Fibroblast of skin of right biceps (primary cell): ENCODE measurements at regions not wholly inside any gene's neighbourhood (a gene's known extent, or its start where the extent isn't known, plus 50 kb on each side); places are given as distances from the start of the nearest gene placed in this dataset.
A peak's percentile ranks its signal among the peaks of the same experiment; 100 is the strongest.
"Not testable (repeated sequence)": the region's sequence is repeated elsewhere in the genome, so short reads cannot be mapped to it uniquely, and the experiment has no call there.

Source experiments
- DNase-seq: peaks from one replicate; pipeline ENCODE4 v3.0.0-alpha.2; 2013

DNA sequence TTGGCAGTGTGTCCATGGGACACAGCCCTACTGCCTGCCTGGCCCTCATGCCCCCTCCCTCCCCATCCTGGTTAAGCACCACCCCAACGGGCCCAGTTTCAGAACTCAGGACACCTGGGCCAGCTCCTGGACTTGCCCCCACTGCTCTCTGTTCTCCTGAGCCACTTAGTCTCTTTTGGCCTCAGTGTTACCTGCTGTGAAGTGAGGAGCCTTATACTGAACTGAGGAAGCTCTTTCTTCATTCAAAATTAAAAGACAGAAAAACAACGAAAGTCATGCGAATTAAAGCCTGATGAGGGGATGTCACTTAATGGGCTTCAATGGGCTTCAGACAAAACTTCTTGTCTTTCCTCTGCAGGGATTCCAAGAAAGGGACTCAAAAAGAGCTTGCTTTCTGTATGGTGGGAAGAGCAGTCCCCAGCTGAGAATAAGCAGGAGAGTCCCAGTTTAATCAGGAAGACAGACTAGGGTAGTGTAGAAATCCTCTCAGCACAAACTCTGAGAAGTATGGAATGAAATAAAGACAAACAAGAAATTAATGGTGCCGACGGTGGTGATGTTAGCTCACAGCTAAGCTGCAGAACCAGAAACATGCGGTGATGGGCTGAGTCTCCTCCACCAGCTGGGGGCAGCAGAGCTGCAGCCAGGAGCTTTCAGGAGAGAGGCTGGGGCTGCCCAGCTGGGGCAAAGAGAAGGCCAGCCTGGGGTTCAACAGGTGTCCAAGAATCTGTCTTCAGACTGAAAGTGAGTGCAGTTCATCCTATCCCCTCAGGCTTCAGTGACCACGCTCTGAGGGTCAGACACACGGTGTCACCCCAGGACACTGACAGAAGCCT, 101.0 kb downstream of the GGTLC2 start:
- no peak for DNase-seq

DNA sequence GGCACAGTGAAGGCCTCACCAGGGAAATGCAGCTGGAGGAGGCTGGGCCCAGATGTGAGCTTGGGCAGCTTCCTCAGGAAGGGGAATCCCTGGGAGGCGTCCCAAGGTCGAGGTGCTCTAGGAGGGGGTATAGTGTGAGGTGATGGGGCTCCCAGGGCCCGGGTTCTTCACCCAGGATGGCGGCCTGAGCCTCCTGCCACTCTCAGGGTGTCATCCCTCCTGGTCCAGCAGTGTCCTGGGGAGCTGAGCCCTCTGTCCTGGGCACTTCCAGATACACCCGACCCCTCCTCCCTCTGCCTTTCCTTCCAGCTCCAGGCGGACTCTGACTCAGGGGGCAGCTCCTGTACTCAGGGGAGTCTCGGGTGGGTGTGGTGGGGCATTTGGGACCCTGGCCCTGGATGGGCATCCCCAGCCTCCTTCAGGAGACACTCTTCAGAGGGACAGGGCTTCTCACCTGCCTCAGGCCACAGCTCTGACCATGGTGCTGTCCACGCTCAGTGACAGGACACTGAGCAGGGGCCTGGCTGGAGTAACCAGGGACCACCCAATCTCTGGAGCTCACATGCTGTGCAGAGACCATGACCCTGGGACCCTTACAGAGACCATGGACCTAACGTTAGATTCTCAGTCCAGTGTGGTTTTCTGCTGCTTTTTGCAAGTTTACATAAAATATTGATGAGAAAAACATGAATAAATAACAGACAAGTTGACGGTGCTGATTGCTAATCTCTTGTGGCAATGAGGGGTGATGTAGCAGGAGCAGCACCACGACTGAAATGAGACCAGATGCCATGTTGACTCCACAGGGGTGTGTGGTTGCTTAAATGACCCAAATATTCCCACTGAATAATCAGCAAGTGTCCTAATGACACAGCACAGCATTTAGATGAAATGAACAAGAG, 101.9 kb downstream of the GGTLC2 start:
- no peak for DNase-seq

DNA sequence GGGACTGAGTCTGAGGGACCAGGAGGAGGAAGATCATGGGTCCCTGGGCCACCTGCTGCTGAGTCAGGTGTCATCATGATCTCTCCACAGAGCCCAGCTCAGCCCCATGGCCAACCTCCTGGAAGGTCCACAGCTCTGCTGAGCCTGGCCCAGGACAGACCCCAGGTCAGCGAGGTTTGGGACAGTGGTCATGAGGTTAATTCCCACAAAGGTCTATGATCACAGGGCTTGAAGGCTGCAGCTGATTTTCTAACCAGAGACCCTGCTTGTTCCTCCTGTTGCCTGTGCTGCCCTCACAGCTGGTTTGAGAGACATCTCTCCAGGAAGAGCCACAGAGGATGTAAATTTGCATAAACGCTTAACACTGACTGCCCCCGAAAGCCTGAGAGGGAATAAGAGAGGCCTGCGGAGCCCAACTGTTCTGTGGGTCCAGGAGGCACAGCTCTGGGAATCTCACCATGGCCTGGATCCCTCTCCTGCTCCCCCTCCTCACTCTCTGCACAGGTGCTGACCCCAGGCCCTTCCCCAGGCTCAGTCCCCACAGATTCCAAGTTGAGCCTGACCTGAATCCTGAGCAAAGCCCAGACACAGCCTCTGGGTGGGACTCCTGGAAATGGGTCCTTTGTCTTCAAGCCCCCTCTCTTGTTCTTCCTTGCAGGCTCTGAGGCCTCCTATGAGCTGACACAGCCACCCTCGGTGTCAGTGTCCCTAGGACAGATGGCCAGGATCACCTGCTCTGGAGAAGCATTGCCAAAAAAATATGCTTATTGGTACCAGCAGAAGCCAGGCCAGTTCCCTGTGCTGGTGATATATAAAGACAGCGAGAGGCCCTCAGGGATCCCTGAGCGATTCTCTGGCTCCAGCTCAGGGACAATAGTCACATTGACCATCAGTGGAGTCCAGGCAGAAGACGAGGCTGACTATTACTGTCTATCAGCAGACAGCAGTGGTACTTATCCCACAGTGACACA, 102.8 kb downstream of the GGTLC2 start:
- no peak for DNase-seq

DNA sequence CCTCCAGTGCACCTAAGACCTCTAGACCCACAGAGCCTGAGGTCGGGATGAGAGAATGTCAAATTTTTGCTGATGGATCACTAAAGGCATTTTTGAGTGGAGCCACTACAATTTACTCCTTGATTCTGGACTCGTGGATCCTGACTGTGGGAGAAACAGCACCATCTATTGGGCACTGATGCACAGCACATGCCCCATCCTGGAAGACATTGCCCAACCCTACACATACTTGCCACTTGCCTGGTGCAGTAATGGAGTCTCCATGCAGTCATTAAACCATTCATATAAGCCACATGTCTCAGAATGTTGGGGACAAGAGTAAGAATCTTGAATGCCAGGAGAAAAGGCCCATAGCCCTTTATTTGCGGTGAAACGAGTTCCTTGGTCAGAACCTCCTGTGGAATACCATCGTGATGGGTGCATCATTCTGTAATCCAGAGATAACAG, 103.9 kb downstream of the GGTLC2 start:
- peak; percentile 30 for DNase-seq

DNA sequence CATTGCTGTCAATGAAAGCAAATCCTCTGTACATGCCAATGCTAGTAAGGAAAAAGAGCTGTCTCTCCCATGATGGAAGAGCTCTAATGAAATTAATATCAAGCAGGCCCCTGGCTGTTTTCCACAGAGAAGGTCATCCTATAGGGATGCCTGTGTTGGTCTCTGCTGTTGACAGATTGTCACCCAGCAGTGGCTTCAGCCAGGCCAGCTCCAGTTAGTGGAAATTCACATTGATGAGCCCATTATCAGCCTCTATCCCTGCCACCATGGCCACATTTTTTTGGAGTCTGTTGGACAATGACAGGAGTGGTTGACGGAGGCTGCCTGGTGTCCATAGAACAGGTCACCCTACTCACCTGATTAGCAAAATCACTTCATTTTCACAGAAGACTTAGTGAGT, 104.3 kb downstream of the GGTLC2 start:
- DNase-seq = no peak

DNA sequence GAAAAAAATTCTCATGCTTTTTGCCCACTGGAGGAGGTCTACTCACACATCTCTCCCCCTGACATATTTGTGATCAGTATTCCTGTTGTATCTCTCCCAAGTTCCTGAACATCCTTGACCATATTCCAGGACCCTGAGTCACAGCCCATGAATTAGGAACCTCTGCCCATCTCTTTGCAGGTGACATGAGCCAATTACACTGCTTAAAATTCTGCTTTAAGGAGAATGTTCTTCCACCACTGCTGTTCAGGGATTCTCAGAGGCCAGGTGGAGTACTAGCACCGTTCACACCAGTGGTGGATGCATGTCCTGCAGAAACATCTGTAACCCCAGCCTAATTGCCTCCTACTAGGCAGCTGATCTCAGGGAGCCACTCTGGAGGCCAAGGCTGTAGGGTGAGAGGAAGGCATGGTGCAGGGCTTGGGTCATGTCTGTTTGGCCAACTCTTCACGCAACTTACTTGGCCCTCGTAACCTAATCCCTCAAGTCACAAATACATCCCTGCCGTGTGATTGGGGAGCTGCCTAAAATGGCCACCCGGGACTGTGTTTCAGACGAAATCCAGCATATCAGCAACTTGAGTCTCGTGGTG, 104.8 kb downstream of the GGTLC2 start:
- no peak for DNase-seq

DNA sequence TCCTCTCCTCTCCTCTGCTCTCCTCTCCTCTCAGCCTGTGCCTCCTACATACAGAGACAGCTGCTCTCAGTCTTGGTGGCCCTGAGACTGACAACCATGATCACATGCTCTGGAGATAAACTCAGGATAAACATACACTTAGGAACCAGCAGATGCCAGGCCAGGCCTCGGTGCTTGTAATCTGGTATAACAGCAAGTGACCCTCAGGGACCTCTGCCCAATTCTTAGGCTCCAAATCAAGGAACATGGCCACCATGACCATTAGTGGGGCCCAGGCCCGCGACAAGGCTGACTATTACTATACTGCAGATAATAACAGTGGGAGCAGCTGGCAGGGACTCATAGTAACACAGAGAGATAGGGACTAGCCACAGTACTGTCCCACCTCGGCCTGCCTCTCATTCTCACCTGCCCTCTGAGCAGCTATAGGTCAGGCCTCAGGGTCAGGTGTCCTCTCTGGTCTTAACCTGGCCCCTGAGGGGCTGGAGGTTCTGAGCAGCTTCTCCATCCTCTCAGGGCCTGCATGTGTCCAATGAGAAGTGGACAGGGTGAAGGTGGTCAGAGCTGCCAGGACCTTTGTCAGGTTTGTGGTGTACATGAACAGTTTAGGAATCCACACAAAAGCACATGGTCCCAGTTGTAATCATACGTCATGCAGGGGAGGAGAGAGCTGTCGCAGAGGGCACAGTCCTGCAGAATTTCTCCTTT, 106.1 kb downstream of the GGTLC2 start:
- no peak for DNase-seq

DNA sequence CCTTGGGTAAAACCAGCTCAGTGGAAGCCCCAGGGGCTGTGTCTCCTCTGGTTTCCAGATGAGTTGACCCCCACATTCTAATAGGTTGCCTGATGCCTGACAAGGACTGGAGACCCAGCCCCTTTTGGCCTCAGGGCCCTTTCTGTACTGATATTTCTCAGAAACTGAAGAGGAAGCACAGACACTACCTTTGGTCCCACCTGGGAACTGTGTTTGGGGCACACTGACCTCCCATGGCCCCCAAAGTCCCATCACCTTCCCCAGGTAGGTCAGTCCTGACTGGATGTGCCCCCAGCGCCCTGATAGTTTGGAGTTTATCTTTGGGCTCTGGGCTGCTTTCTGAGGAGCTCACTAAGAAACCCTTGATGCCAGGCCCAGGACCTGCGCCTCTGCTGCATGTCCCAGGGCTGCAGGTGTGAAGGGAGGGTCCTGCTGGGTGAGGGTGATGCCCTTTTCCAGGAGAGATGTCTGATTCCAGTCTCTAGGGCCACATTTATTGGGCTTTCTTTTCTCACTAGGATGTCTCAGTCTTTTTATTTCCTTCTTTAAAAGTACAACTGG, 106.7 kb downstream of the GGTLC2 start:
- DNase-seq = no peak

DNA sequence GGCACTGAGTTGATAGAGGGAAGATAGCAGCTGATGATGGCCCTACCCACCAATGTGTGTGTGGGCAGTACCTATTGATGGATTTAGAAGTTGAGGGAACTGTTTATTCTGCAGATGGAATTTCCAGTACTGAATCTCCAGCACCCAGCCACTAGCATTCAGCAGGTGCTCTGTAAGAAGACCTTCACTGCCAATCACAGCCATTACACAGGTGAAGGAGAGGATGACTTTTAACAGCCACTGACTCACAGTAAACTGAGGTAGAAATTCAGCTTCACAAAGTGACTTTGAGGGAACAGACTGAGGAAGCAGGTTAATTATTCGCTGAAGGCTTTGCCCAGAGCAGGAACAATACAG, 107.8 kb downstream of the GGTLC2 start:
- DNase-seq = no peak

DNA sequence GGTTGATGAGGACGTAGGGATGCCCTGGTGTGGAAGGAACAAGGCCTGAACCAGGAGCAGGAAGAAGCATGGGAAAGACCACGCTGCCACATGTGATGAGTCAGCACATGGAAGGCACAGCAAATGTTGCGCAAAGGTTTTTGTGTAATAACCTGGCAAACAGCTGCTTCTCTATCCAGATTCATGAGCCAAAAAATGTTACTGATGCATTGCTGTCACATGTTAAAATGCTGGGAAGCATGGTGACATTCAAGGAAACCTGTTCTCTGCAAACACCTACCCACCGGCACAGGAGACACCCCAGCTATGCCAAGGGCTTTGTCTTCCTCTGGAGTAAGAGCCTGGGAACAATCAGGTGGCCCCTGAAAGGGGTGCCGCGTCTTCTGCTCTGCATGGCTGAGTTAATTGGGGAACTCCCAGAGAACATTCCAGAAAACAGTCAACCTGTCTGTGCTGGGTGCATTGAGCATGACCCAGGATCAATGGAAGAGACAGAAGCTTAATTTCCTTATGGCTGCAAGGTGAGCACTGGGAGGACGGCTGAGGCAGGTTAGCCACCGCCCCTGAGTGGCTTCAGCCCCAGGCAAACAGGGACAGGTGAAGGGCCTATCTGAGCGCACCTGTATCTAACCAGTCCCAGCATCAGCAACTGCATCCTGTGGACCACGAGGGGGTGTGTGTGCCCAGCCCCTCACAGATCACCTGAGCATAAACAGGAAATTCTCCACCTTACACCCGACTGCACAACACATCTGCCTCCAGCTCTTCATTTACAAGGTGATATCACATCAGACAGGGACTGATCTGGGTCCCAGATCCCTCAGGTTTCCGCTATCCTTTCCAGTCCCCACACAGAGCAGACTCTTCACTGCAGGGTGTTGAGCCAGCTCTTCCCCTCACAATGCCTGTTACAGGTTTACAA, 108.4 kb downstream of the GGTLC2 start:
- DNase-seq = peak; percentile 20

DNA sequence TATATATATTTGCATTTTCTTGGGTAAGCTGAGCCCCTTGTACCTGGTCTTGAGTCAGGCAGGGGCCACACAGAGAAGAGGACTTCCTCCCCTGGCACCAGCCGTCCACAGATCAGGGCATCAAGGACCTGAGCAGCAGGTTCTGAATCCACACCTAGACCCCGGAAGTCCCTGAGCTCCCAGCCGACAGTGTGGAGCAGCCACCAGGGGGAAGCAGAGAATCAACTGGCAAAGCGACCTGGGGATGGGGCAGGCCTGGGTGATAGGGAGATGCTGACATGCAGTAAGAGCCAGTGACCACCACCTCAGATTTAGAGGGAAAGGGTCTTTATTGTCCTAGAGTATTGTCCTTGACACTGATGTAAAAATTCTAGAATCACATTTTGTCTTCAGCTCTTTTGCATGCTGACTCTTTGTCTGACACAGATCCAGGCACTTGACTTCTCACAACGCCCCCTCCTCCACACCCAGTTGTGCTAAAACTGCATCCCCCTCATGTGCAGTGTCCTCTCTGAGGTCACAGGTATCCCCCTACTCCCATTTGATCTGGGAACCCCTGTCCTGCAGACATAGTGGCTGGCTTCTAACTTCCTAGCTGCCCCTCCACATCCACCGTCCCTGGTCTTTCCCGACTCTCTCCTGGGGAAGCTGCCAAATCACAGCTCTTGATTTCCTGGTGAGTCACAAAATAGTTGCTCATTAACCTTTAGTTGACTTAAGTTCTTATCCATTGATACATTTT, 109.3 kb downstream of the GGTLC2 start:
- DNase-seq = peak; percentile 14

DNA sequence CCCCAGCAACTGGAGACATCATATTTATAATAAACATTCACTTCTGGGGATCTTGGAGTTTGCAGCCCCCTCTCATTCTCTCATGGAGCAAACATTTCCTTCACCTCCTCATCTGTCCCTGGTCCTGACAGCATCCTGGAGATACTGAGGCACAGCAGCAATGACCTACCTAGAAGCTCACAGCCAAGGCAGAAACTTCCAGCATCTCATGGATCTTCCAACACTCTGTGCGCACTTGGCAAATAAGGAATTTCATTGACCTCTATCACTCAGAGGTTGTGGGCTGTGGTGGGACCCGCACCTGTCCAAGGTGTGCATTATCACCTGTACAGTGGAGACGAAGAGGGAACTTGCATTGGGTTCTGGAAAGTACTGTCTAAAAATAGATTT, 109.8 kb downstream of the GGTLC2 start:
- no peak for DNase-seq

DNA sequence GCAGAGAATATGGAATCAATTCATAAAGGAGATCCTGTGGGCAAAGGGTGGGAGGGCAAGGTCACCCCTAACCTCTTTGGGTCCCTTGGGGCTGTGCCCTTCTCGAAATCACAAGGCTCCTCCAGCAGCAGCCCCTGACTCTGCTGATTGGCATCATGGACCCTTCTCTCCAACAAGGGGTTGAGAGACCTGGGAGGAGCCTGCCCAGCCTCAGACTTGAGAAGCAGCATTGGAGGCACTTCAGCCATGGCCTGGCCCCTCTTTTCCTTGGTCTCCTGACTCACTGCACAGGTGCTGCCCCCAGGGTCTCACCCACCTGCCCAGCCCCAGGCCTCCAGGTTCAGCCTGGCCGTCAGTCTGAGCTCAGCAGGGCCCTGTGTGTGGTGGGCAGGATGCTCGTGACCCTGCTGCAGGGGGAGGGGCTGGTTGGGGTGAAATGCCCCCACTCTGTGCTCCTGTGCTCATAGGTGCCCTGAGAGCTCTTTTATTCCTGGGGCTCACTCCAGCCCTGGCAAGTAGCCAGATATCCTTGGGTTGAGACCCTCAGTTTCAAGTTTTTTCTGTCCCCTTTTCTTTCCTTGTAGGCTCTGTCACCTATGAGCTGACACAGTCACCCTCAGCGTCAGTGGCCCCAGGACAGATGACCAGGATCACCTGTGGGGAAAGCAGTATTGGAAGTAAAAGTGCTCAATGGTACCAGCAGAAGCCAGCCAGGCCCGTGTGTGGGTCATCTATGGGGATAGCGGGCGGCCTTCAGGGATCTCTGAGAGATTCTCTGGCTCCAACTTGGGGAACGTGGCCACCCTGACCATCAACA, 110.8 kb downstream of the GGTLC2 start:
- no peak for DNase-seq

DNA sequence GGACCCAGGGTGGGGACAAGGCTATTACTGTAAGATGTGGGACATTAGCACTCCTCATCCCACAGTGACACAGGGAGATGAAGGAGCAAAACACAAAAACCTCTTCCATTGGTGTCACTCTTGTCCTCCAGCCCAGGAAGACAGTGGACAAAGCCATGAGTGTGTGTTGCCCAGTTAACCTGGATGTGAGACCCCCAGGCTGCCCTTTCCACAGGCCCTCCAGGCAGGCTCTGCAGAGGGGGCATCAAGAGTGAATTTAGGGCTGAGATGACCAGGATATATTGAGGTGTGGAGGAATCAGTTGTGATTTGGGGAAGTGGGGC, 111.3 kb downstream of the GGTLC2 start:
- DNase-seq = no peak

DNA sequence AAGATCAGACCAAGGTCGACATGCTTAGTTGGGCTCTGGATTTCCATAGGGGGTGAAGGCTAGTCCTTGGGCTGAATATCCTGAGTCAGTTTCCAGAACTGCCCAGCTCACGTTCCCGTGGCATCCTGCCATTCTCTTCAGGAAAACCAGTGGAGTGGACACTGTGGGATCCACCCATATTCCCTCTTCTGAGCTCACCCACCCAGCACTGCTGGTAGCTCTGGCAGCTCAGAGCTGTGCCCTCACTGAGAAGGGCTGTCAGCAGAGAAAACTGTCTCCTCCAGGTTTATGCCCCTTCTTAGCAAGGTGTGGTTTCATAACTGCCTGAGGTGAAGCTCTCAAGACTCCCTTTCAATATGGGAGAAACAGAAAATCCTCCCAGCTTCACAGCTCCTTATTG, 111.7 kb downstream of the GGTLC2 start:
- no peak for DNase-seq

DNA sequence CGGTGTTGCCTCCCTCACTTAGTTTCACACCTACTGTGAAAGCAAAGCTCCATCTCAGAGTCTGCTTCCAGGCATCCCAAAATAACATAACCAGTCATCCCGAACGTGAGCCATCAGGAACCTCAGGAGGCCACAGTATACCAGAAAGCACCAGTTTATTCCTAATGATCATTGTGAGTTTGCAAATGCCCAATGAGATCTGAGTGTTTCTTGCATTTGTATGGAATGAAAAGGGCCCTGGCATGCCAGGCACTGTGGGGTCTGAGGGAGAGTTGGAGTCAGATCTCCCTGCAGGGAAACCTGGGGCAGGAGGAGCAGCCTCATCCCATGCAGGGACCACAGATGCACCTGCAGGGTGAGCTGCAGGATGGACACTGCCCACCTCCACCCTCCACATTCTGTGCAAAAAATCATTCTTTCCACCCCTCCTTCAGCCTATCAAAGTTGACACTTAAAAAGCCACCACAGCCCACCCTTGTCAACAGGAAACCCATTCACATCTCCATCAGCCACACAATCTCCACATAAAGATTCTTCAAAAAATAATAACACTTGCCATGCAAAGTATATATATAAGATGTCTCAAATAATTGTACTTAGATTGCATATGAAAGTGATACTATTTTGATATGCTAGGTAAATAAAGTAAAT, 112.3 kb downstream of the GGTLC2 start:
- not testable (repeated sequence) for DNase-seq

DNA sequence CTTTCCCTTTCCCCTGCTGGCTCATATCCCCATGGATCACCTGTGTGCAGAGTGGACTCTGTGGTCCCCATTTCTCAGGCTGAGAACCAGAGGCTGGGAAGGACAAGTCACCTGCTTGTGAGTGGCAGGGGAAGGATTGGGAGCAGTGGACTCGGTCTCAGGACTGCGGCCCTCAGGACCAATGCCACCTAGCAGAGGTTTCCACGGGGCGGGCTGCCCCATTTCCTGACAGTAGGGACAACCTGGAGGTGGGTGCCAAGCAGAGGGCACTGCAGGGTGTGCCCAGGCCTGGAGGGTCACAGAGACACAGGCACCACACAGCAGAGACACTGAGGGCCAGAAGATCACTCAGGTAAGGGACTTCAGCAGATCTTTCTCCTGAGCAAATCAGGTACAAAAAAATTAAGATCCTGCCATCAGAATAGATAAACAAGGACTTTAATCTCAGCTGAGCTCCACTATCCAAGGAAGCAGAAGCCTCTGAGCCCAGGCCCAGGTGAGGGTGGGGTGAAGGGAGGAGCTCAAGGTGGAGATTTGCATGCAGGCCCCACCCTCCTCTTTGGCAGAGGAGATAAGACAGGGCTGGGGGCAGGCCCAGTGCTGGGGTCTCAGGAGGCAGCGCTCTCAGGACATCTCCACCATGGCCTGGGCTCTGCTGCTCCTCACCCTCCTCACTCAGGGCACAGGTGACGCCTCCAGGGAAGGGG, 113.8 kb downstream of the GGTLC2 start:
- DNase-seq = not testable (repeated sequence)

DNA sequence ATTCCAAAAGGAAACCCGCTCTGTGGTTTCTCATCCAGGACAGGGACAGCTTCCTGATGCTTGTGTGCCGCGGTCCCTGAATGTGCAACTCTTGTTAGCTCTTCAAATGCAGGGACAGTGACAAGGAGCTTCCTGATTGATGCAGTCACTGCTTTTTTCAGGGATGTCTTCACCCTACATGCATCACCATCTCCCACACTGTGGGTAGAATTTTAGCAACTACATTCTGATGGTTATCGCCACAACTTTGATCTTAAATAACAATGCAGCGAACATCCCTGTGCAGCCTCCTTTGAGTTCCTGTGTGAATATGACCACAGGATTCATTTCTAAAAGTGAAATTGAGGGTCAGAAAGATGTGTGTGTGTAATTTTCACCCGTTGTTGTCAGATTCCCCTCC, 115.0 kb downstream of the GGTLC2 start:
- no peak for DNase-seq
